Mesodermal cell (in vitro differentiated cells): ENCODE measurements at regions not wholly inside any gene's neighbourhood (a gene's known extent, or its start where the extent isn't known, plus 50 kb on each side); places are given as distances from the start of the nearest gene placed in this dataset.
A peak's percentile ranks its signal among the peaks of the same experiment; 100 is the strongest.

ENCODE experiments used
- H3K27ac ChIP-seq: 2 replicates; pipeline ENCODE4 v1.7.0; 2013; ENCODE audit warnings: mild to moderate bottlenecking, low read depth, low read length, moderate library complexity; ENCODE audit not compliant: severe bottlenecking
- H3K36me3 ChIP-seq: 2 replicates; pipeline ENCODE4 v1.7.1; 2013; ENCODE audit warnings: mild to moderate bottlenecking, low read length, moderate library complexity; ENCODE audit not compliant: control insufficient read depth, insufficient read depth
- H3K4me1 ChIP-seq: one replicate; pipeline ENCODE4 v1.7.1; 2013; ENCODE audit warnings: mild to moderate bottlenecking, low read length; ENCODE audit not compliant: insufficient read depth, control insufficient read depth, poor library complexity, severe bottlenecking
- H3K4me3 ChIP-seq: 2 replicates; pipeline ENCODE4 v1.7.0; 2013; ENCODE audit warnings: low read length, control low read depth, mild to moderate bottlenecking; ENCODE audit not compliant: insufficient read depth, poor library complexity, severe bottlenecking; ENCODE audit errors: extremely low read depth
- H3K9me3 ChIP-seq: 2 replicates; pipeline ENCODE4 v1.7.1; 2013; ENCODE audit warnings: mild to moderate bottlenecking, low read length, moderate library complexity; ENCODE audit not compliant: control insufficient read depth
- WGBS, 2 experiments: methylation state at CpG; one replicate each; pipeline ENCODE4 v1.1.5; 2013; ENCODE audit warnings: missing lambda C conversion rate in 2 of 2; ENCODE audit not compliant: insufficient coverage in 2 of 2; 5-methylcytosine and 5-hydroxymethylcytosine counted together

GRCh38 chr1:65505547-65506300 is 85.3 kb downstream of the LEPR start:
- WGBS, 2 experiments: 60 to 64% methylated on average over 1 to 3 of the region's 5 CpGs
- H3K9me3 ChIP-seq: no peaks in the 10 kb centered on the region
- no peak overlapping the region for H3K4me3 ChIP-seq
- H3K4me1 ChIP-seq: peaks cover 15% of the 10 kb centered on the region
- no peaks in the 10 kb centered on the region for H3K36me3 ChIP-seq
- H3K27ac ChIP-seq: no peak overlapping the region

GRCh38 chr1:65508051-65508450 is 87.6 kb downstream of the LEPR start:
- Histone ChIP-seq H3K36me3 (no peaks in the 10 kb centered on the region), H3K27ac (no peak overlapping the region), H3K4me1 (peaks cover 13% of the 10 kb centered on the region), H3K9me3 (no peaks in the 10 kb centered on the region), H3K4me3 (no peak overlapping the region)
- WGBS, 2 experiments: no CpG with 5 or more reads among the region's 2 CpGs

- H3K4me1 ChIP-seq: peaks cover 20% of the 10 kb centered on the region
- peak overlapping the region; percentile 76 for H3K27ac ChIP-seq
- 92 to 100% methylated on average over 1 to 3 of the region's 5 CpGs for WGBS, 2 experiments
- no peak overlapping the region for H3K4me3 ChIP-seq
- H3K36me3 ChIP-seq: no peaks in the 10 kb centered on the region
- H3K9me3 ChIP-seq: no peaks in the 10 kb centered on the region
Measured at GRCh38 chr1:65509912-65510680, 89.6 kb downstream of the LEPR start.

GRCh38 chr1:65510961-65511360 is 90.5 kb downstream of the LEPR start:
- Histone ChIP-seq H3K4me3 (no peak overlapping the region), H3K4me1 (peaks cover 20% of the 10 kb centered on the region), H3K9me3 (no peaks in the 10 kb centered on the region), H3K36me3 (no peaks in the 10 kb centered on the region), H3K27ac (peak overlapping the region; percentile 76)
- 100% methylated on average over 1 of the region's 1 CpG for WGBS, 2 experiments

GRCh38 chr1:65512383-65512782 is 91.9 kb downstream of the LEPR start:
- Histone ChIP-seq H3K9me3 (no peaks in the 10 kb centered on the region), H3K27ac (no peak overlapping the region), H3K4me1 (peaks cover 20% of the 10 kb centered on the region), H3K36me3 (no peaks in the 10 kb centered on the region), H3K4me3 (no peak overlapping the region)
- WGBS, 2 experiments: 87 to 100% methylated on average over 2 to 3 of the region's 4 CpGs

- H3K27ac ChIP-seq: no peak overlapping the region
- H3K9me3 ChIP-seq: no peaks in the 10 kb centered on the region
- H3K4me1 ChIP-seq: peaks cover 25% of the 10 kb centered on the region
- H3K4me3 ChIP-seq: no peak overlapping the region
- no CpG with 5 or more reads among the region's 1 CpG for WGBS, 2 experiments
- no peaks in the 10 kb centered on the region for H3K36me3 ChIP-seq
Measured at GRCh38 chr1:65512967-65513780, 92.7 kb downstream of the LEPR start.

GRCh38 chr1:65514041-65514440 is 93.6 kb downstream of the LEPR start:
- 79 to 92% methylated on average over 1 to 2 of the region's 2 CpGs for WGBS, 2 experiments
- no peaks in the 10 kb centered on the region for H3K9me3 ChIP-seq
- no peak overlapping the region for H3K4me3 ChIP-seq
- H3K36me3 ChIP-seq: no peaks in the 10 kb centered on the region
- peaks cover 27% of the 10 kb centered on the region for H3K4me1 ChIP-seq
- H3K27ac ChIP-seq: no peak overlapping the region

GRCh38 chr1:65524931-65525265 is 104.4 kb downstream of the LEPR start:
- Histone ChIP-seq H3K27ac (no peak overlapping the region), H3K36me3 (no peaks in the 10 kb centered on the region), H3K9me3 (peaks cover 7% of the 10 kb centered on the region), H3K4me1 (peaks cover 8% of the 10 kb centered on the region), H3K4me3 (peak overlapping the region; percentile 56)
- WGBS, 2 experiments: 50% methylated on average over 1 of the region's 5 CpGs; no CpG with 5 or more reads in 1 of the 2 experiments

GRCh38 chr1:65525266-65526048 is 105.0 kb downstream of the LEPR start:
- Histone ChIP-seq H3K9me3 (peaks cover 4% of the 10 kb centered on the region), H3K4me3 (peak overlapping the region; percentile 56), H3K27ac (no peak overlapping the region), H3K4me1 (peaks cover 8% of the 10 kb centered on the region), H3K36me3 (no peaks in the 10 kb centered on the region)
- 1 to 2% methylated on average over 30 to 59 of the region's 87 CpGs for WGBS, 2 experiments

- H3K9me3 ChIP-seq: no peaks in the 10 kb centered on the region
- peaks cover 8% of the 10 kb centered on the region for H3K4me1 ChIP-seq
- 9 to 16% methylated on average over 8 of the region's 10 CpGs for WGBS, 2 experiments
- no peak overlapping the region for H3K27ac ChIP-seq
- H3K4me3 ChIP-seq: peak overlapping the region; percentile 56
- peaks cover 3% of the 10 kb centered on the region for H3K36me3 ChIP-seq
Measured at GRCh38 chr1:65526049-65526556, 105.6 kb downstream of the LEPR start.
